HG03108 (cell line): ENCODE measurements at regions not wholly inside any gene's neighbourhood (a gene's known extent, or its start where the extent isn't known, plus 50 kb on each side); places are given as distances from the start of the nearest gene placed in this dataset.
"Not testable (repeated sequence)": the region's sequence is repeated elsewhere in the genome, so short reads cannot be mapped to it uniquely, and the experiment has no call there.

Source experiments
- ATAC-seq: cut with Tn5 transposase; IDR thresholded peaks from one replicate; pipeline ENCODE4 v1.9.1; 2021; ENCODE audit warnings: moderate library complexity; ENCODE audit not compliant: unreplicated experiment

DNA sequence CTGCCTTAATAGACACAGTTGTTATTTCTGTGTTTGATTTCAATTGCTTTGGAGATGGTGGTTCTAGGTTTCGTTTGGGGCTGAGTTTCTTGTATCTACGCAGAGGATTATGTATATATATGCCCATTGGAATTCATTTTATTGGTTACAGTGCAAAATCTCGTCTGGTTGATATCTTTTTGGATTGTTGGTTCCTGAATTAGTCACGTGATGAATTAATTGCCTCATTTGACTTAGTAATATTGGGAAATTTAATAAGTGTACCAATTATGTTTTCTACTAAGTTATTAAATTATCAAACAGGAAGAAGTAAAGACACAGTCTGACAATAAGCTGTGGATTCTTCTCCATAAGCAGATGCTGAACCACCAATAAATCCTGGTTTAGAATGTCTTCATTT is 467.9 kb upstream of the TENM3 start:
- ATAC-seq: no peak

GRCh38 chr4:181776264-181777054 is 466.7 kb upstream of the TENM3 start:
- no peak for ATAC-seq

DNA sequence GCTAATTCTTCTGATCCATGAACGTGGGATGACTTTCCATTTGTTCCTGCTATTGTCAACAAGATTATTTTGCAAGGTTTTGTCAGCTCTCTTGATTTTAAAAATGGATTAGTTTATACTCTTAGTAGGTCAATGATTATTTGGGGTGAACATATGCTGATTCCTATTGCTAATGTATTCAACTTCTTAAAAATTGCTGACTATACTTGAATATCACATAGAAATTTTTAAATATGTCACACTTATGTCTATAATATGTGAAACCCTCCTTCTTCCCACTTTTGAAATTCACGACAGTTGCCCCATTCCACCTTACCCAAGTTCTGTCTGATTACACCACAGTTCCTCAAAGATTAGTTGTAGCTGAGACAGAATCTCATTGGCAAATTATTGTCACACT is 465.7 kb upstream of the TENM3 start:
- ATAC-seq: no peak

DNA sequence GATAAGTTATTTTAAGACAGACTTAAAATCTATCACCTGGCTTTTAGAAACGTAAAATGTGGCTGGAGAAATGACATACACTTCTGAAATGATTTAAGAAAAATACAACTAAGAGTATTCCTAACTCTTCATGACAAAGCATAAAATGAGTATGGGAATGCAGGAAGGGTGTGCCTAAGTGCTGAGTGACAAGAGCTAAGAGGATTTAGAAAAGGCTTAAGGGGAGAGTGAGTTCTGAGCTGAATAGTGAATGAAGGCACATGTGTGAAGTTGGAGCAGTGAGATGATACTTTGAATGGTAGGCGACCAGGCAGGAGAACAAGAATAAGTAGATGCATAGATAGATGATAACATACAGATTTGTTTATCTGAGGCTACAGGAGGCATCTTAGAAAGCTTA is 458.3 kb upstream of the TENM3 start:
- no peak for ATAC-seq

DNA sequence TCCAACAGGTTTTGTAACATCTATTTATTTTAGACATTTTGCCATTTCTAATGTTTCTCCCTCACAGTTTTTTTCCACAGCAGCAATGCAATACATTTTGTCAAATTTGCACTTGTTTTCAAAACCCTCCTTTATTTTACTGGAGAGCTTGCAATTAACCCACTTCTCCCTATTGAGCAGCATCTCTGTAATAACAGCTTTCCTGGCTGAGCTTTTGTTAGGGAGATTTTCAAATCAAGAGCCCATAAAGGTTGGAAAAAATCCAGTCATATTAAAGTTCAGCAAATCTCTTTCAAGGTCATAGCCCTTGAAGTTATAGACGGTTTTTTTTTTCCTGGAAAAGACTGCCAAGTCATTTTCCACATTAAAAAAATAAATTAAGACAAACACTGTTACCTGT is 450.6 kb upstream of the TENM3 start:
- ATAC-seq: no peak

GRCh38 chr4:181793096-181793495 is 450.1 kb upstream of the TENM3 start:
- ATAC-seq: no peak

GRCh38 chr4:181796502-181796901 is 446.7 kb upstream of the TENM3 start:
- no peak for ATAC-seq

DNA sequence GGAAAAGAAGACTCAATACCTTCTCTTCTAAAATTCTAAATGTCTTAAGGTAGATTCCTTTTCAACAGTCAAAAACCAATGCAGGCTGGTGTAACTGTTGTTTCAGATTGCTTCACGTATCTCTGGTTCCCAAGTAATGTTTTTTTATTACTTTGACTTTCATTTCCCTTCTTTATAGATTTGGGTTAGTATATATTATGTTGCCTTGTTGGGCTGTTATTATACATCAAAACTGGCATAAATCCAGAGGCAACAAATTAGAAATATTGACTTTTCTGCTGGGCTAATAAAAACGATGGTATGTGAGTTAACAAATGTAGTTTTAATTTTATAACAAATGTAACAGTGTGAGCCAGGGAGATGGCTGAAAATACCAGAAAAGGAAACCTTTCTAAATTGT is 444.7 kb upstream of the TENM3 start:
- no peak for ATAC-seq

DNA sequence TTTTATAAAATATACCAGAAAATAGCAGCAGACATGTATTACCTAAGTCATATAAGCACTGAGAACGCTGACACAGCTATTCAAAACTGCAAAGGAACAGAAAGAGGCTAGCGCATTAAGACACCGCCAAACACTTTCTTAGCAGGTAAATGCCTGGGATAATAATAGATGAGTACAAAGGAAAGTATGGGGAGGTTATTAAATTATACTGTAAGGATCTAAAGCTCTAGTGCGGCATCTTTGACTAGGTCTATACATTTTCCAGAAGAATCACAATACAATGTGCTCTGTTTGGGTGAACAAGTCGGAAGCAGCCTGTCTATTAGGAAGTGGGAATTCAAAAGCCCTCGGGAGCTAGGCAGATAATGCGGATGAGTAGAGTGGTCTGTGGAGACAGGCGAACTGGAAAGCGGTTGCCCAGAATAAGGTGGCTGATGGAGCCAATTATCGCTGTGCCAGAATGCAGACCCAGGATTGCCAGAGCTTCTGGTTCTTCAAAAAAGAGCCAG is 443.6 kb upstream of the TENM3 start:
- no peak for ATAC-seq

DNA sequence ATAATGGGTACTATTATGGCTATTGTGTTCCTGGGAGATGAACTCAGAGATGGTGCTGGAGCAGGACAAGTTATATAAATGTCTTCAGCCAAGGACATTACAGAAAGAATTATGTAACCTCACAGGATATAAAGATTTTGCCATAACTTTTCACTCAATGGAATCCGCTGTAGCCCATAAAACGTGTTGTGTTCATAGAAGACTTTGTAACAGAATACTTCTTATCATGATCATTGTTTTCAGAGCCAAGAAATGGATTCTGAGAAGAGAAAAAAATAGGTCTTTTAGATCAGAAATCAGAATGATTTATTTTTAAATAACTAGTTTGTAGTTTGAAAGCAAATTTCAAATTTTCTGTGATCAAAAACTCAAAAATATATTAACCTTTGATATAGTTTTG is 441.0 kb upstream of the TENM3 start:
- no peak for ATAC-seq

GRCh38 chr4:181807771-181808170 is 435.4 kb upstream of the TENM3 start:
- ATAC-seq: no peak

- ATAC-seq: no peak
Measured at GRCh38 chr4:181810711-181811110, 432.5 kb upstream of the TENM3 start.

- not testable (repeated sequence) for ATAC-seq
Measured at GRCh38 chr4:181811550-181811949, 431.7 kb upstream of the TENM3 start.

DNA sequence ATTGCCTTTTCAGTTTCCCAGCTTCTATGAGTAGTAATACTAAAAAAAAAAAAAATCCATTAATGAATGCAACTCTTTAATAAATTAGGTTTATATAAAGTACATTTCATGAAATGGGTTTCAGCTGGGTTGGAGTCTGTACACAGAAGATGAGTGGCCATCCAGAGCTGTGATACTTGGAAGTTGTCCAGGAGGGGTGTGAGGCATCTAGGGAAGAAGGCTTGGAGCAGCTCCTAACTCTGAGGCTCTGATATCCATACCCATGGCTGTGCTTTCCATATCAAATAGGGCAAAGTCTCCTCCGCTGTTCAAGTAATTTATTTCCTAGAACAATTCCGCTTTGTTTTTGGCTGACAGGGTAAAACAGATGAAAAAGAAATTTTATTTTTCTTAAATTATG is 423.3 kb upstream of the TENM3 start:
- ATAC-seq: no peak

GRCh38 chr4:181820553-181820952 is 422.6 kb upstream of the TENM3 start:
- no peak for ATAC-seq

DNA sequence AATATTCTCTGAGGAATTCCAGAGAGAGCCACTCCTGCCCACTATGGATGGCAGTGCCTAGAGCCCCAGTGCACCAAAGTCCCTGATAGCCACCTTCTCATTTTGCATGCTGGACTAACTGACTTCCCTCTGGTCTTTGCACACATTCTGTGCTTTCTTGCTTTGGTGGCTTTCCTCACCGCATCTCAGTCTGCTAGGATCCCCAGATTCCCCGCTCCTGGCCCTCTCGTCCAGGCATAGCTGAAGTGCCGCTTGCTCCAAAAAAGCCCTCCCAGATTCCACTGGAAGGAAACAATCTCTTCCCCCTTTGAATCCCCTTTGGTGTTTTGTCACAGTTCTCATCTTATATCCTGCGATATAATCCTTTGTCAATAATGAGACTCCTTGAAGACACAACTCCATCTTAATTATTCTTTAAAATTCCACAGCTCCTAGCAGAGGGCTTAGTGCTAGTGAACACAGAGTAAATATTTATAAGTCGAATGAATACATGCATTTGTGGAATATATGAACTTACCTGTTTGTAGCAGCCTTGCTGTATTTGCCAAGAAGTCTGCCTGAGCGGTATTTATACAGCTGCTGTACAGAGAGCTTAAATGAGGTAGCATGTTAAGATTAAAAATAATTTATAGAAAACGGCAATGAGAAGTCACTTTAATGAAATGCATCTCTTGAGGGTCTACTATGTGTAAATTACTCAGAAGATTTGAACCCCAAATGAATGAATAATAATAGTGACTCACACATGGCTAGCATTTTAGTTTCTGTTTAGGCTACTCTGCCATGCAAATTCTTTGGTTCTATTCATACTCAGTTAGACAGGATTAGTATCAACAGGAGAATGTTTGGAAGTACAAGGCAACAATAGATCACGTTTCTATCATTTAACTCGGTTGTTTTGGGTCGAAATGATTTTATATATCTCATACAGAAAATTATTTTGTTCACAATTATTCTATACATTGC is 421.9 kb upstream of the TENM3 start:
- ATAC-seq: no peak

DNA sequence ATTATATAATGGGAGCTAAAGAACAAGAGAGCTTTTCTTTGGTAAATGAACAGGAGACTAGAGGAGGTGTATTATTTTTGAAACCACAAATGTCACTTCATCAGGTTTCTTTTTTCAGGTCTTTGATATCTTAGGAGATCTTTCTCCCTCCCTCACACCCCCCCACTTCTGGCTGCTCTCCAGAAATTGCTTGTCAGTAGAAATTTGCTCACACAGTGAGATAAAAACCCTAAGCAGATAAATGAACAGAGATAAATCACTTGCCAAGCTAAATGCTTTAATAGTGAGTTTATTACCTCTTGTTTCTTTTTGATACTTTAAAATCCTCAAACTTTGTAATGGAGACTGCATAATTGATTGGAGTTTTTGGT is 421.2 kb upstream of the TENM3 start:
- ATAC-seq: no peak

GRCh38 chr4:181823183-181823582 is 420.0 kb upstream of the TENM3 start:
- ATAC-seq: no peak

GRCh38 chr4:181823645-181824044 is 419.6 kb upstream of the TENM3 start:
- ATAC-seq: no peak

- ATAC-seq: no peak
Measured at GRCh38 chr4:181825564-181825963, 417.6 kb upstream of the TENM3 start.

GRCh38 chr4:181827246-181827645 is 416.0 kb upstream of the TENM3 start:
- no peak for ATAC-seq
